IPS-15b (cell line): ENCODE measurements at regions not wholly inside any gene's neighbourhood (a gene's known extent, or its start where the extent isn't known, plus 50 kb on each side); places are given as distances from the start of the nearest gene placed in this dataset.
"Not testable (repeated sequence)": the region's sequence is repeated elsewhere in the genome, so short reads cannot be mapped to it uniquely, and the experiment has no call there.

Experiments
- H3K27me3 ChIP-seq: one replicate; pipeline ENCODE4 v1.6.1; 2013; ENCODE audit warnings: low read length; ENCODE audit not compliant: control insufficient read depth, insufficient read depth
- H3K36me3 ChIP-seq: one replicate; pipeline ENCODE4 v1.6.1; 2013; ENCODE audit warnings: low read length; ENCODE audit not compliant: control insufficient read depth, insufficient read depth
- H3K4me1 ChIP-seq: one replicate; pipeline ENCODE4 v1.6.1; 2013; ENCODE audit warnings: mild to moderate bottlenecking, low read length; ENCODE audit not compliant: control insufficient read depth, insufficient read depth
- H3K4me3 ChIP-seq: one replicate; pipeline ENCODE4 v1.5.1; 2013; ENCODE audit warnings: low read depth, low read length
- H3K9ac ChIP-seq: one replicate; pipeline ENCODE4 v1.6.1; 2013; ENCODE audit warnings: low read depth, mild to moderate bottlenecking, low read length
- H3K9me3 ChIP-seq: one replicate; pipeline ENCODE4 v1.6.1; 2013; ENCODE audit warnings: mild to moderate bottlenecking, low read length; ENCODE audit not compliant: control insufficient read depth, insufficient read depth

GRCh38 chr15:62870701-62871100 lies 171.8 kb upstream of the TPM1 start:
- H3K4me3 ChIP-seq, H3K9ac ChIP-seq, H3K4me1 ChIP-seq, H3K36me3 ChIP-seq, H3K9me3 ChIP-seq, H3K27me3 ChIP-seq: not testable (repeated sequence)

- H3K4me1 ChIP-seq: no peaks in the 10 kb centered on the region
- H3K27me3 ChIP-seq: no peaks in the 10 kb centered on the region
- no peak overlapping the region for H3K4me3 ChIP-seq
- H3K9me3 ChIP-seq: no peaks in the 10 kb centered on the region
- H3K9ac ChIP-seq: no peak overlapping the region
- H3K36me3 ChIP-seq: no peaks in the 10 kb centered on the region
Measured at GRCh38 chr15:62873203-62873602, 169.3 kb upstream of the TPM1 start.

GRCh38 chr15:62874064-62874463 lies 168.5 kb upstream of the TPM1 start:
- H3K36me3 ChIP-seq: no peaks in the 10 kb centered on the region
- no peaks in the 10 kb centered on the region for H3K27me3 ChIP-seq
- no peak overlapping the region for H3K4me3 ChIP-seq
- H3K9ac ChIP-seq: no peak overlapping the region
- no peaks in the 10 kb centered on the region for H3K4me1 ChIP-seq
- no peaks in the 10 kb centered on the region for H3K9me3 ChIP-seq

GRCh38 chr15:62874959-62875625 lies 167.5 kb upstream of the TPM1 start:
- Histone ChIP-seq H3K4me1 (no peaks in the 10 kb centered on the region), H3K9me3 (no peaks in the 10 kb centered on the region), H3K27me3 (no peaks in the 10 kb centered on the region), H3K4me3 (no peak overlapping the region), H3K9ac (no peak overlapping the region), H3K36me3 (no peaks in the 10 kb centered on the region)

- Histone ChIP-seq H3K4me3 (no peak overlapping the region), H3K9me3 (no peaks in the 10 kb centered on the region), H3K9ac (no peak overlapping the region), H3K36me3 (no peaks in the 10 kb centered on the region), H3K27me3 (no peaks in the 10 kb centered on the region), H3K4me1 (no peaks in the 10 kb centered on the region)
Measured at GRCh38 chr15:62875626-62876021, 166.9 kb upstream of the TPM1 start.

- no peaks in the 10 kb centered on the region for H3K27me3 ChIP-seq
- H3K9me3 ChIP-seq: no peaks in the 10 kb centered on the region
- no peaks in the 10 kb centered on the region for H3K36me3 ChIP-seq
- no peak overlapping the region for H3K9ac ChIP-seq
- no peak overlapping the region for H3K4me3 ChIP-seq
- no peaks in the 10 kb centered on the region for H3K4me1 ChIP-seq
Measured at GRCh38 chr15:62877276-62877857, 165.2 kb upstream of the TPM1 start.

- Histone ChIP-seq H3K4me3 (no peak overlapping the region), H3K9me3 (no peaks in the 10 kb centered on the region), H3K36me3 (no peaks in the 10 kb centered on the region), H3K4me1 (no peaks in the 10 kb centered on the region), H3K27me3 (no peaks in the 10 kb centered on the region), H3K9ac (no peak overlapping the region)
Measured at GRCh38 chr15:62878070-62878469, 164.5 kb upstream of the TPM1 start.

- H3K36me3 ChIP-seq: no peaks in the 10 kb centered on the region
- no peaks in the 10 kb centered on the region for H3K27me3 ChIP-seq
- H3K4me1 ChIP-seq: peaks cover 3% of the 10 kb centered on the region
- no peak overlapping the region for H3K9ac ChIP-seq
- no peaks in the 10 kb centered on the region for H3K9me3 ChIP-seq
- H3K4me3 ChIP-seq: no peak overlapping the region
Measured at GRCh38 chr15:62879770-62880169, 162.8 kb upstream of the TPM1 start.

- H3K4me3 ChIP-seq: no peak overlapping the region
- H3K36me3 ChIP-seq: no peaks in the 10 kb centered on the region
- peaks cover 3% of the 10 kb centered on the region for H3K4me1 ChIP-seq
- H3K9me3 ChIP-seq: no peaks in the 10 kb centered on the region
- H3K9ac ChIP-seq: no peak overlapping the region
- no peaks in the 10 kb centered on the region for H3K27me3 ChIP-seq
Measured at GRCh38 chr15:62880278-62880677, 162.3 kb upstream of the TPM1 start.

GRCh38 chr15:62881056-62881455 lies 161.5 kb upstream of the TPM1 start:
- Histone ChIP-seq H3K27me3 (no peaks in the 10 kb centered on the region), H3K36me3 (no peaks in the 10 kb centered on the region), H3K9me3 (no peaks in the 10 kb centered on the region), H3K4me1 (peaks cover 3% of the 10 kb centered on the region), H3K4me3 (no peak overlapping the region), H3K9ac (no peak overlapping the region)

GRCh38 chr15:62883938-62884479 lies 158.5 kb upstream of the TPM1 start:
- no peak overlapping the region for H3K9ac ChIP-seq
- peaks cover 14% of the 10 kb centered on the region for H3K4me1 ChIP-seq

GRCh38 chr15:62886431-62887071 lies 156.0 kb upstream of the TPM1 start:
- H3K36me3 ChIP-seq: no peaks in the 10 kb centered on the region

More at GRCh38 chr15:62883938-62884479, 158.5 kb upstream of the TPM1 start:
- Histone ChIP-seq H3K27me3 (no peaks in the 10 kb centered on the region), H3K4me3 (no peak overlapping the region), H3K9me3 (no peaks in the 10 kb centered on the region), H3K36me3 (no peaks in the 10 kb centered on the region)

More at GRCh38 chr15:62886431-62887071, 156.0 kb upstream of the TPM1 start:
- no peaks in the 10 kb centered on the region for H3K9me3 ChIP-seq
- H3K27me3 ChIP-seq: no peaks in the 10 kb centered on the region
- H3K4me1 ChIP-seq: peaks cover 14% of the 10 kb centered on the region
- H3K4me3 ChIP-seq: no peak overlapping the region
- no peak overlapping the region for H3K9ac ChIP-seq
